GM19324 (cell line): ENCODE measurements at regions not wholly inside any gene's neighbourhood (a gene's known extent, or its start where the extent isn't known, plus 50 kb on each side); places are given as distances from the start of the nearest gene placed in this dataset.
"Not testable (repeated sequence)": the region's sequence is repeated elsewhere in the genome, so short reads cannot be mapped to it uniquely, and the experiment has no call there.

ENCODE experiments used
- ATAC-seq: cut with Tn5 transposase; IDR thresholded peaks from one replicate; pipeline ENCODE4 v1.9.1; 2021; ENCODE audit warnings: mild to moderate bottlenecking, moderate library complexity; ENCODE audit not compliant: unreplicated experiment, low FRiP score

- no peak for ATAC-seq
Measured at GRCh38 chr5:110865400-110866094, 126.7 kb downstream of the SLC25A46 start.

GRCh38 chr5:110869927-110870326 lies 131.1 kb downstream of the SLC25A46 start:
- no peak for ATAC-seq

- ATAC-seq = no peak
Measured at GRCh38 chr5:110872200-110872599, 133.4 kb downstream of the SLC25A46 start.

GRCh38 chr5:110872963-110873362 lies 134.2 kb downstream of the SLC25A46 start:
- ATAC-seq = no peak

- no peak for ATAC-seq
Measured at GRCh38 chr5:110873773-110874437, 135.1 kb downstream of the SLC25A46 start.

GRCh38 chr5:110875115-110875514 lies 136.3 kb downstream of the SLC25A46 start:
- ATAC-seq = not testable (repeated sequence)

GRCh38 chr5:110878115-110878514 lies 139.3 kb downstream of the SLC25A46 start:
- no peak for ATAC-seq

- ATAC-seq = no peak
Measured at GRCh38 chr5:110879675-110880074, 140.9 kb downstream of the SLC25A46 start.

GRCh38 chr5:110880413-110880812 lies 141.6 kb downstream of the SLC25A46 start:
- ATAC-seq = no peak

GRCh38 chr5:110884005-110884404 lies 145.2 kb downstream of the SLC25A46 start:
- ATAC-seq = no peak

- ATAC-seq = not testable (repeated sequence)
Measured at GRCh38 chr5:110887170-110887569, 148.4 kb downstream of the SLC25A46 start.

- not testable (repeated sequence) for ATAC-seq
Measured at GRCh38 chr5:110893854-110894483, 155.2 kb downstream of the SLC25A46 start.

- no peak for ATAC-seq
Measured at GRCh38 chr5:110894805-110895204, 156.0 kb downstream of the SLC25A46 start.

- no peak for ATAC-seq
Measured at GRCh38 chr5:110896901-110897300, 158.1 kb downstream of the SLC25A46 start.

- ATAC-seq = peak; percentile 51
Measured at GRCh38 chr5:110899566-110900412, 161.0 kb downstream of the SLC25A46 start.

GRCh38 chr5:110900829-110901228 lies 162.0 kb downstream of the SLC25A46 start:
- no peak for ATAC-seq

GRCh38 chr5:110903966-110904365 lies 165.2 kb downstream of the SLC25A46 start:
- no peak for ATAC-seq

- ATAC-seq = no peak
Measured at GRCh38 chr5:110908848-110909247, 162.7 kb upstream of the TSLP start.

GRCh38 chr5:110909415-110909814 lies 162.1 kb upstream of the TSLP start:
- no peak for ATAC-seq

GRCh38 chr5:110909950-110910349 lies 161.6 kb upstream of the TSLP start:
- no peak for ATAC-seq

- ATAC-seq = no peak
Measured at GRCh38 chr5:110913221-110913620, 158.3 kb upstream of the TSLP start.
